Neutrophil (primary cell): ENCODE measurements at regions not wholly inside any gene's neighbourhood (a gene's known extent, or its start where the extent isn't known, plus 50 kb on each side); places are given as distances from the start of the nearest gene placed in this dataset.
"Not testable (repeated sequence)": the region's sequence is repeated elsewhere in the genome, so short reads cannot be mapped to it uniquely, and the experiment has no call there.

Experiments used
- H3K27ac ChIP-seq: fragments of 200-600 bp; sonication (generic); 2 replicates; pipeline ENCODE4 v1.5.1; 2016; ENCODE audit warnings: mild to moderate bottlenecking, moderate library complexity
- H3K27me3 ChIP-seq: fragments of 200-600 bp; sonication (generic); 2 replicates; pipeline ENCODE4 v1.6.0; 2016; ENCODE audit warnings: mild to moderate bottlenecking
- H3K36me3 ChIP-seq: fragments of 200-600 bp; sonication (generic); 2 replicates; pipeline ENCODE4 v1.5.1; 2017
- H3K4me1 ChIP-seq, 2 experiments: fragments of 200-600 bp in 1 of 2; sonication (generic) in 1 of 2; 1 replicate in 1 of 2; 2 replicates in 1 of 2; pipeline versions ENCODE4 v1.5.1 to v1.6.1; 2013 to 2016; ENCODE audit warnings: low read depth in 1 of 2, low read length in 1 of 2, mild to moderate bottlenecking in 1 of 2, moderate library complexity in 1 of 2; ENCODE audit not compliant: control insufficient read depth in 1 of 2, insufficient read depth in 1 of 2
- H3K4me3 ChIP-seq, 2 experiments: fragments of 200-600 bp in 1 of 2; sonication (generic) in 1 of 2; 1 replicate in 1 of 2; 2 replicates in 1 of 2; pipeline ENCODE4 v1.5.1; 2013 to 2016; ENCODE audit warnings: low read depth in 1 of 2, low read length in 1 of 2, mild to moderate bottlenecking in 1 of 2, moderate library complexity in 1 of 2
- H3K9me3 ChIP-seq: fragments of 200-600 bp; sonication (generic); 2 replicates; pipeline ENCODE4 v1.5.1; 2016
- TF ChIP-seq, protein P1 (sequence below): fragments of 200-600 bp; sonication (generic); IDR thresholded peaks from 2 replicates; pipeline ENCODE4 v1.5.1; 2016; ENCODE audit warnings: antibody characterized with exemption

DNA sequence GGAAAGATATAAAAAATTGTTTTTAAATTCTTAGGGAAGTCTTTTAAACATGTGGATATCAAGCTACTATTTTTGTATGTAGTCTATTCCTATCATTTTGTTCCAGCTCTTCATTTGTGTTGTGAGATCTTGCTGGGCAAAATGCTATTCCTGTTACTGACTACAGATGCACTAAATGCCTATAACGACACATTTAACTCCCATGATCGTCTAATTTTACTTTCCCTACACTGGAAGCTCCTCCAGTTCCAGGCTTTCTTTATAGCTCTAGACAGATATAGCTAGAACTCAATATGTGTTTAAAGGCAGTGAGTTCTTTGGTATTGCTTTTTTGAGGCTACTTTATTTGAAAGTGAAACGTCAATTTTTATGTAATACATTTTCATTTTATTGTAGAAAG is 971.5 kb upstream of the CITED2 start:
- no peaks in the 10 kb centered on the region for H3K4me1 ChIP-seq
- TF ChIP-seq, protein P1, sequence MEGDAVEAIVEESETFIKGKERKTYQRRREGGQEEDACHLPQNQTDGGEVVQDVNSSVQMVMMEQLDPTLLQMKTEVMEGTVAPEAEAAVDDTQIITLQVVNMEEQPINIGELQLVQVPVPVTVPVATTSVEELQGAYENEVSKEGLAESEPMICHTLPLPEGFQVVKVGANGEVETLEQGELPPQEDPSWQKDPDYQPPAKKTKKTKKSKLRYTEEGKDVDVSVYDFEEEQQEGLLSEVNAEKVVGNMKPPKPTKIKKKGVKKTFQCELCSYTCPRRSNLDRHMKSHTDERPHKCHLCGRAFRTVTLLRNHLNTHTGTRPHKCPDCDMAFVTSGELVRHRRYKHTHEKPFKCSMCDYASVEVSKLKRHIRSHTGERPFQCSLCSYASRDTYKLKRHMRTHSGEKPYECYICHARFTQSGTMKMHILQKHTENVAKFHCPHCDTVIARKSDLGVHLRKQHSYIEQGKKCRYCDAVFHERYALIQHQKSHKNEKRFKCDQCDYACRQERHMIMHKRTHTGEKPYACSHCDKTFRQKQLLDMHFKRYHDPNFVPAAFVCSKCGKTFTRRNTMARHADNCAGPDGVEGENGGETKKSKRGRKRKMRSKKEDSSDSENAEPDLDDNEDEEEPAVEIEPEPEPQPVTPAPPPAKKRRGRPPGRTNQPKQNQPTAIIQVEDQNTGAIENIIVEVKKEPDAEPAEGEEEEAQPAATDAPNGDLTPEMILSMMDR: no peak
- no peak overlapping the region for H3K27ac ChIP-seq
- H3K36me3 ChIP-seq: no peaks in the 10 kb centered on the region
- no peaks in the 10 kb centered on the region for H3K27me3 ChIP-seq
- H3K9me3 ChIP-seq: no peaks in the 10 kb centered on the region
- no peak overlapping the region for H3K4me3 ChIP-seq

DNA sequence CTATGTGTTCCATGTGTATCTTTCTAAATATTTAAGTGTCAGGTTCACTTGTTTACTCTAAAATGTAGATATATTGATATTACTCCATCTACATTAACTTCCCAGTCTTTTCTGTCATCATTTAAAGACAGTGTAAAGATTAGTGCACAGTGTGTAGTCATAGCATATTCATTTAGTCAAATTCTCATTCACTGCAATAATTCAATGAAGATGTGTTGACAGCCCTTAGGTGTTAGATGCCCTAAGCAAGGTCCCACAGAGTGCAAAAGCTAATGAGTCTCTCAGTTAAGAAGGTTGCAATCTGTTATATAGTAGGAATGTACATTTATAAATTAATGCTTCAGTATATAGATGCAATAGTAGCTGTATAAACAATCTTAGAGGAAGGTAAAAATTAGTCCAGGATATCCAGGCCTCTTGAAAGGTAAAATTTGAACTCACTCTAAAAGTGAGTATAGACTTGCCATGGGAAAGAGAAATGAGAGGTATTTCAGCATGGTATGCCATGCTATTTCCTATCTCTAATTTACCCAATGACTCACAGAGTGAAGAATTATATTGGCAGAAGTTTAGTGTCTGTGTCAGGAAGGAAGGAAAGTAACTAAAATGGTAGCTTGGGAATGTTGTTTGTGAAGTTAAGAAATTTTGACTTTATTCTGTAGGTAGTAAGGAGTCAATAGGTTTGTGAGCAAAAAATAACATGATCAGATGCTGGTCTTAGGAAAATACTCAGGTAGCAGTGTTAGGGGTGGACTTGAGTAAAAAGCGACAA is 969.9 kb upstream of the CITED2 start:
- Histone ChIP-seq H3K27ac (no peak overlapping the region), H3K9me3 (no peaks in the 10 kb centered on the region), H3K36me3 (no peaks in the 10 kb centered on the region)

DNA sequence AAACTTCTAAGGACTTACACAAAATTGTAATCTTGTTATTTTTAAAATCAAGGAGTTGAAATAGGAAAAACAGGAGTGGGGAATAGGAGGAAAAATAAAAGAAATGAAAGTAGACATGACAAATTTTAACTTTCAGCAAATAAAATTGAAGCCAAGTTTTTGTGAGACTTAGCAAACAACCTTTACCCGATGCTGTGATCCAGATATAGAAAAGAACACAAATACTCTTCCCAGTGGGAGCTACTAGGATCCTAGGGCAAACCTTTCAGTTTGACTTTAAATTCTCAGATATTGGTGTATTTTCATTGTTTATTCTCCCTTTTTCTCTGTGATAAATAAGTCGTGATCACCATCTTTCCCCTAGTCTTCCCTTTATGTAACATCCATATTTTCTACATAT is 968.7 kb upstream of the CITED2 start:
- Histone ChIP-seq H3K27me3 (no peaks in the 10 kb centered on the region), H3K4me3 (no peak overlapping the region), H3K27ac (no peak overlapping the region), H3K9me3 (no peaks in the 10 kb centered on the region), H3K36me3 (no peaks in the 10 kb centered on the region), H3K4me1 (no peaks in the 10 kb centered on the region)
- TF ChIP-seq, protein P1: no peak

More for the DNA sequence above, 969.9 kb upstream of the CITED2 start:
- TF ChIP-seq, protein P1: no peak
- H3K27me3 ChIP-seq: no peaks in the 10 kb centered on the region
- H3K4me3 ChIP-seq: no peak overlapping the region
- no peaks in the 10 kb centered on the region for H3K4me1 ChIP-seq

DNA sequence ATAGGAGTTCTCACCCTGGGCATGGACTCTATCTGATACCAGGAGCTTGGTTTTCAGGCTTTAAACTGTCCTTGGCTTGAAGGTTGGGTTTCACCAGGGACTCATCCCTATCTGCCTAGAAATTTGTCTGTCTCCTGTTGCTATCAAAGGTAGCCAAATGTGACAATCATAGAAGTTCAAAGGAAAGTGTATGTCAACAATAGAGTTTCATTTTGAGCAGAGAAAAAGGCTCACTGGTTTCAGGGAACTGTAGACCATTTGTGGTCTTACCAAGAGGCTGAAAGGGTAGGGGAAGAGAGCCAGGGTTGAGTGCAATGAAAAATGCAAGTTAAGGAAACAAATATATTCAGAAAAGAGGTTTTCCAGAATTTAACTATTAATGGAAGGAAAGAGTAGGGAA is 966.8 kb upstream of the CITED2 start:
- TF ChIP-seq, protein P1: no peak
- H3K4me1 ChIP-seq: no peaks in the 10 kb centered on the region
- H3K27me3 ChIP-seq: no peaks in the 10 kb centered on the region
- H3K27ac ChIP-seq: no peak overlapping the region
- no peak overlapping the region for H3K4me3 ChIP-seq
- H3K36me3 ChIP-seq: no peaks in the 10 kb centered on the region
- H3K9me3 ChIP-seq: no peaks in the 10 kb centered on the region

GRCh38 chr6:140340795-140341194 is 966.3 kb upstream of the CITED2 start:
- Histone ChIP-seq H3K27ac (no peak overlapping the region), H3K27me3 (no peaks in the 10 kb centered on the region), H3K4me3 (no peak overlapping the region), H3K9me3 (no peaks in the 10 kb centered on the region), H3K4me1 (no peaks in the 10 kb centered on the region), H3K36me3 (no peaks in the 10 kb centered on the region)
- TF ChIP-seq, protein P1: no peak

DNA sequence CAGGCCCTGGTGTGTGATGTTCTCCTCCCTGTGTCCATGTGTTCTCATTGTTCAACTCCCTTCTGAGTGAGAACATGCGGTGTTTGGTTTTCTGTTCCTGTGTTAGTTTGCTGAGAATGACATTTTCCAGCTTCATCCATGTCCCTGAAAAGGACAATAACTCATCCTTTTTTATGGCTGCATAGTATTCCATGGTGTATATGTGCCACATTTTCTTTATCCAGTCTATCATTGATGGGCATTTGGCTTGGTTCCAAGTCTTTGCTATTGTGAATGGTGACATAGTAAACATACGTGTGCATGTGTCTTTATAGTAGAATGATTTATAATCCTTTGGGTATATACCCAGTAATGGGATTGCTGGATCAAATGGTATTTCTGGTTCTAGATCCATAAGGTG is 964.6 kb upstream of the CITED2 start:
- not testable (repeated sequence) for H3K9me3 ChIP-seq

More for the DNA sequence above, 964.6 kb upstream of the CITED2 start:
- not testable (repeated sequence) for H3K27me3 ChIP-seq, H3K36me3 ChIP-seq, H3K4me3 ChIP-seq, H3K4me1 ChIP-seq, H3K27ac ChIP-seq
